ENCODE measurements at regions not wholly inside any gene's neighbourhood (a gene's known extent, or its start where the extent isn't known, plus 50 kb on each side); places are given as distances from the start of the nearest gene placed in this dataset.

DNA sequence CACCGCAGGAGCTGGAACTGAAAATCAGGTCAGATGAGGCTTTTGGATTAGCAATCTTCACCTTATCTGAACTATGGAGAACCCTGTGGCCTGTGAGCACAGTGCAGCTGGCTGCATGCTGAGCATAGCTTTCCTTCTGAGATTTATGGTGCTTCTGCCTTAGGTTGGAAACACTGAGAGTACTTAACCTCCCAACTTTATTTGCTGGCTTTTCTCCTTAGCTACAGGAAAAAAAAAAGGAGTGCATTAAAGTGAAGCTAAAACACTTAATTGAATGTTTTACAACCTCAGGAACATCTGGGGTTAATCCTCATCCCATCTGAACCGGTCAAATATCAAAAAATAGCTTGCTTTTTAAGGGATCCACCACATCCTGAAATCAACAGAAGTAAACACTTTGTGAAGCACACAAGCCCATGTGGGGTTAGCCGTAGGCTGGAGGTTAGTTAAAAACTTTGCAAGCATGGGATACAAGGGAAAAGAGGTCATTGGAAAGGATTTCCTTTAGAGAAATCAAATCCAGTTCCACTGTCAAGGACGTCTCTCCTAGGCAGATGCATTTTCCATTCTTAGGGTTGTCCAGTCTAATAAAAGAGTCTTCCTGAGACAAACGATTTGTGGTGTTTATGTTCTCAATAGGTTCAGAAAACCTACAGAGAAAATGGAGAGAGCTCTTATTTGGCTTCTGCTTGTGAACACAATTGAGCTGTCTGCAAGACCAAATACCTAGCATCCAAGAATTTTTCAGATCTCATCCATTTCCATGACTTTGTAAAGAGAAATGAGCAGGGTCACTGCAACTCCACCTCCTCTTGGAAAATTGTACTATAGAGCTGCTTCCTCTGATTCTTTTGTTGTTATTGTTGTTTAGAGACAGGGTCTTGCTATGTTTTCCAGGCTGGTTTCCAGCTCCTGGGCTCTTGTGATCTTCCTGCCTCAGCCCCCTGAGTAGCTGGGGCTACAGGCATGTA is 470.4 kb upstream of the IGFBP3 start:
- TF ChIP-seq EZH2 (IDR thresholded peaks at IDR 0.05; ENCODE audit: low read depth, low read length, severe bottlenecking) (no peak), SP4 (IDR thresholded peaks at IDR 0.05; ENCODE audit: low read length) (no peak), JUND (IDR thresholded peaks at IDR 0.05; ENCODE audit: low read length) (no peak), CREB1 (IDR thresholded peaks at IDR 0.05) (no peak), CEBPB (IDR thresholded peaks at IDR 0.05; ENCODE audit: low read depth, low read length) (no peak), RNF2 (IDR thresholded peaks at IDR 0.05; ENCODE audit: borderline replicate concordance, low read depth, low read length, missing control alignments, poor library complexity, severe bottlenecking) (no peak), RFX5 (IDR thresholded peaks at IDR 0.05; ENCODE audit: borderline replicate concordance, low read depth, low read length) (no peak), EP300 (IDR thresholded peaks at IDR 0.05; ENCODE audit: borderline replicate concordance in 1 of 2, low read depth in 2 of 2, low read length in 2 of 2) (no peak), SP2 (IDR thresholded peaks at IDR 0.05; ENCODE audit: low read length) (no peak), JUN (IDR thresholded peaks at IDR 0.05; ENCODE audit: low read depth, low read length) (no peak), POLR2A (IDR thresholded peaks at IDR 0.05; ENCODE audit: control extremely low read depth in 1 of 2, low read depth in 2 of 2, low read length in 2 of 2) (no peak), ZNF274 (IDR thresholded peaks at IDR 0.05; ENCODE audit: borderline replicate concordance, extremely low read depth, low read length) (no peak), TBP (IDR thresholded peaks at IDR 0.05; ENCODE audit: low read depth, low read length) (no peak)
- TF ChIP-seq, protein P1, sequence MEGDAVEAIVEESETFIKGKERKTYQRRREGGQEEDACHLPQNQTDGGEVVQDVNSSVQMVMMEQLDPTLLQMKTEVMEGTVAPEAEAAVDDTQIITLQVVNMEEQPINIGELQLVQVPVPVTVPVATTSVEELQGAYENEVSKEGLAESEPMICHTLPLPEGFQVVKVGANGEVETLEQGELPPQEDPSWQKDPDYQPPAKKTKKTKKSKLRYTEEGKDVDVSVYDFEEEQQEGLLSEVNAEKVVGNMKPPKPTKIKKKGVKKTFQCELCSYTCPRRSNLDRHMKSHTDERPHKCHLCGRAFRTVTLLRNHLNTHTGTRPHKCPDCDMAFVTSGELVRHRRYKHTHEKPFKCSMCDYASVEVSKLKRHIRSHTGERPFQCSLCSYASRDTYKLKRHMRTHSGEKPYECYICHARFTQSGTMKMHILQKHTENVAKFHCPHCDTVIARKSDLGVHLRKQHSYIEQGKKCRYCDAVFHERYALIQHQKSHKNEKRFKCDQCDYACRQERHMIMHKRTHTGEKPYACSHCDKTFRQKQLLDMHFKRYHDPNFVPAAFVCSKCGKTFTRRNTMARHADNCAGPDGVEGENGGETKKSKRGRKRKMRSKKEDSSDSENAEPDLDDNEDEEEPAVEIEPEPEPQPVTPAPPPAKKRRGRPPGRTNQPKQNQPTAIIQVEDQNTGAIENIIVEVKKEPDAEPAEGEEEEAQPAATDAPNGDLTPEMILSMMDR (IDR thresholded peaks at IDR 0.05; ENCODE audit: control extremely low read depth in 1 of 3, insufficient read depth in 1 of 3, low read depth in 1 of 3, low read length in 3 of 3) = no peak

Data from H1 (cell line).